ENCODE measurements at regions not wholly inside any gene's neighbourhood (a gene's known extent, or its start where the extent isn't known, plus 50 kb on each side); places are given as distances from the start of the nearest gene placed in this dataset.

GRCh38 chr6:76892542-76892941 lies 570.7 kb downstream of the HTR1B start:
- no peak for TF ChIP-seq CTCF (IDR thresholded peaks at IDR 0.05)
- TF ChIP-seq POLR2A (IDR thresholded peaks at IDR 0.05): no peak
- TF ChIP-seq EP300 (IDR thresholded peaks at IDR 0.05): no peak
